H9 (cell line): ENCODE measurements at regions not wholly inside any gene's neighbourhood (a gene's known extent, or its start where the extent isn't known, plus 50 kb on each side); places are given as distances from the start of the nearest gene placed in this dataset.

Experiments
- DNase-seq: peaks from one replicate; pipeline ENCODE4 v3.0.0-alpha.2; 2017
- H2AFZ ChIP-seq: one replicate; pipeline ENCODE4 v1.6.1; 2013; ENCODE audit warnings: mild to moderate bottlenecking, low read length, control low read depth, moderate library complexity
- H2AK5ac ChIP-seq: 2 replicates; pipeline ENCODE4 v1.6.1; 2013; ENCODE audit warnings: low read length, control low read depth, mixed read lengths; ENCODE audit not compliant: insufficient read length
- H2BK120ac ChIP-seq: one replicate; pipeline ENCODE4 v1.6.1; 2013; ENCODE audit warnings: low read depth, mild to moderate bottlenecking, low read length, control low read depth, inconsistent platforms; ENCODE audit not compliant: poor library complexity, severe bottlenecking
- H2BK12ac ChIP-seq: 2 replicates; pipeline ENCODE4 v1.6.1; 2013; ENCODE audit warnings: low read length, control low read depth, mixed read lengths, low read depth; ENCODE audit not compliant: insufficient read length
- H2BK15ac ChIP-seq: 2 replicates; pipeline ENCODE4 v1.6.1; 2013; ENCODE audit warnings: low read depth, low read length, control low read depth
- H2BK20ac ChIP-seq: one replicate; pipeline ENCODE4 v1.6.1; 2013; ENCODE audit warnings: low read depth, mild to moderate bottlenecking, low read length, control low read depth, inconsistent platforms; ENCODE audit not compliant: poor library complexity, severe bottlenecking
- H2BK5ac ChIP-seq: 2 replicates; pipeline ENCODE4 v1.6.1; 2013; ENCODE audit warnings: low read length, control low read depth, mixed read lengths; ENCODE audit not compliant: insufficient read length
- H3K14ac ChIP-seq: 2 replicates; pipeline ENCODE4 v1.6.1; 2013; ENCODE audit warnings: low read length, control low read depth; ENCODE audit not compliant: insufficient read depth
- H3K18ac ChIP-seq: 2 replicates; pipeline ENCODE4 v1.6.1; 2013; ENCODE audit warnings: low read depth, mild to moderate bottlenecking, mixed read lengths, low read length, control low read depth; ENCODE audit not compliant: insufficient read length
- H3K23ac ChIP-seq: 2 replicates; pipeline ENCODE4 v1.6.1; 2013; ENCODE audit warnings: low read length, control low read depth, mixed read lengths, low read depth; ENCODE audit not compliant: insufficient read length
- H3K23me2 ChIP-seq: 2 replicates; pipeline ENCODE4 v1.6.1; 2013; ENCODE audit warnings: low read depth, mild to moderate bottlenecking, mixed read lengths, low read length, control low read depth; ENCODE audit not compliant: insufficient read length, poor library complexity, severe bottlenecking
- H3K27ac ChIP-seq: 2 replicates; pipeline ENCODE4 v1.5.1; 2013; ENCODE audit warnings: low read length, control low read depth, mixed read lengths, low read depth; ENCODE audit not compliant: insufficient read length
- H3K27me3 ChIP-seq: 2 replicates; pipeline ENCODE4 v1.6.1; 2013; ENCODE audit warnings: low read length, control low read depth, inconsistent platforms; ENCODE audit not compliant: insufficient read depth
- H3K4ac ChIP-seq: 2 replicates; pipeline ENCODE4 v1.6.1; 2013; ENCODE audit warnings: low read depth, mild to moderate bottlenecking, control low read depth, inconsistent platforms, low read length, moderate library complexity
- H3K4me1 ChIP-seq: 2 replicates; pipeline ENCODE4 v1.6.1; 2013; ENCODE audit warnings: low read length, control low read depth, inconsistent platforms; ENCODE audit not compliant: insufficient read depth
- H3K4me2 ChIP-seq: 2 replicates; pipeline ENCODE4 v1.6.1; 2013; ENCODE audit warnings: low read length, control low read depth, mixed read lengths; ENCODE audit not compliant: insufficient read length, insufficient read depth
- H3K56ac ChIP-seq: 2 replicates; pipeline ENCODE4 v1.6.1; 2013; ENCODE audit warnings: low read depth, mild to moderate bottlenecking, mixed read lengths, low read length, control low read depth; ENCODE audit not compliant: insufficient read length
- H3K79me1 ChIP-seq: 2 replicates; pipeline ENCODE4 v1.6.1; 2013; ENCODE audit warnings: low read depth, mild to moderate bottlenecking, moderate library complexity, low read length, control low read depth, inconsistent platforms; ENCODE audit not compliant: insufficient read depth, poor library complexity, severe bottlenecking
- H3K79me2 ChIP-seq: 2 replicates; pipeline ENCODE4 v1.6.1; 2013; ENCODE audit warnings: low read length, control low read depth, inconsistent platforms; ENCODE audit not compliant: insufficient read depth
- H3K9ac ChIP-seq: 2 replicates; pipeline ENCODE4 v1.6.1; 2013; ENCODE audit warnings: low read length, control low read depth, mixed read lengths; ENCODE audit not compliant: insufficient read length; ENCODE audit errors: extremely low read depth
- H3K9me3 ChIP-seq: one replicate; pipeline ENCODE4 v1.6.1; 2013; ENCODE audit warnings: low read depth, low read length, inconsistent platforms; ENCODE audit not compliant: control insufficient read depth
- H3T11ph ChIP-seq: one replicate; pipeline ENCODE4 v1.6.1; 2013; ENCODE audit warnings: mild to moderate bottlenecking, low read length, control low read depth, inconsistent platforms
- H4K20me1 ChIP-seq: one replicate; pipeline ENCODE4 v1.6.1; 2013; ENCODE audit not compliant: control insufficient read depth, insufficient read length, insufficient read depth
- H4K5ac ChIP-seq: 2 replicates; pipeline ENCODE4 v1.6.1; 2013; ENCODE audit warnings: low read depth, mild to moderate bottlenecking, mixed read lengths, low read length, control low read depth; ENCODE audit not compliant: insufficient read length
- H4K8ac ChIP-seq: replicated peaks from 2 replicates; pipeline ENCODE4 v1.6.1; 2013; ENCODE audit warnings: low read length, control low read depth, mixed read lengths, low read depth; ENCODE audit not compliant: insufficient read length
- H4K91ac ChIP-seq: 2 replicates; pipeline ENCODE4 v1.6.1; 2013; ENCODE audit warnings: low read depth, mild to moderate bottlenecking, moderate library complexity, mixed read lengths, low read length, control low read depth; ENCODE audit not compliant: insufficient read length
- H3K27ac Mint-ChIP-seq, 3 experiments: 2 replicates in 2 of 3; 3 replicates in 1 of 3; pipeline ENCODE4 v1.8.0; 2020 to 2021; ENCODE audit warnings: mixed read lengths in 3 of 3, mild to moderate bottlenecking in 1 of 3, moderate library complexity in 1 of 3
- H3K27me3 Mint-ChIP-seq: 2 replicates; pipeline ENCODE4 v1.8.0; 2021; ENCODE audit warnings: low read depth, mild to moderate bottlenecking, moderate library complexity, mixed read lengths
- H3K36me3 Mint-ChIP-seq, 3 experiments: 2 replicates in 2 of 3; 3 replicates in 1 of 3; pipeline ENCODE4 v1.8.0; 2020 to 2021; ENCODE audit warnings: low read depth in 3 of 3, mixed read lengths in 3 of 3; ENCODE audit not compliant: insufficient read depth in 1 of 3
- H3K4me1 Mint-ChIP-seq, 2 experiments: 2 replicates each; pipeline ENCODE4 v1.8.0; 2020; ENCODE audit warnings: mixed read lengths in 2 of 2
- H3K4me3 Mint-ChIP-seq, 2 experiments: 2 replicates in 1 of 2; 3 replicates in 1 of 2; pipeline ENCODE4 v1.8.0; 2020 to 2021; ENCODE audit warnings: mild to moderate bottlenecking in 2 of 2, mixed read lengths in 2 of 2, moderate library complexity in 1 of 2
- H3K9me3 Mint-ChIP-seq, 2 experiments: 2 replicates in 1 of 2; 3 replicates in 1 of 2; pipeline ENCODE4 v1.8.0; 2020; ENCODE audit warnings: mild to moderate bottlenecking in 2 of 2, mixed read lengths in 2 of 2, moderate library complexity in 1 of 2
- CTCF ChIP-seq: fragments of 200-600 bp; sonication (generic); conservative IDR thresholded peaks from 3 replicates; pipeline ENCODE4 v1.8.0; 2021; ENCODE audit warnings: antibody characterized with exemption, mild to moderate bottlenecking
- WGBS: extraction: QIAGEN DNeasy Blood & Tissue Kit; methylation state at CpG from one replicate; pipeline ENCODE4 v1.1.7; 2013; ENCODE audit warnings: missing lambda C conversion rate, low lambda C conversion rate, mixed read lengths; ENCODE audit not compliant: insufficient read length; ENCODE audit errors: extremely low coverage; 5-methylcytosine and 5-hydroxymethylcytosine counted together

GRCh38 chr5:96228408-96228807 lies 204.6 kb downstream of the PCSK1 start:
- no peaks in the 10 kb centered on the region for H3K4me1 Mint-ChIP-seq
- no peak overlapping the region for H2BK15ac ChIP-seq
- H4K91ac ChIP-seq, result no peak overlapping the region
- H3K4me3 Mint-ChIP-seq, result no peak overlapping the region
- no peak overlapping the region for H3K27ac ChIP-seq
- H3K4ac ChIP-seq, result no peak overlapping the region
- H2BK5ac ChIP-seq, result no peak overlapping the region
- no peak overlapping the region for H3K4me2 ChIP-seq
- no peaks in the 10 kb centered on the region for H3K9me3 ChIP-seq
- no peak overlapping the region for H3K9ac ChIP-seq
- 0 out of 5 replicates have a peak, but pooled peaks cover 0 to 2% of the 10 kb centered on the region in 2 experiments for H3K9me3 Mint-ChIP-seq
- H3K79me1 ChIP-seq, result no peaks in the 10 kb centered on the region
- H2BK120ac ChIP-seq, result no peak overlapping the region
- no peaks in the 10 kb centered on the region for H3K4me1 ChIP-seq
- no peaks in the 10 kb centered on the region for H3K36me3 Mint-ChIP-seq
- H2BK20ac ChIP-seq, result no peak overlapping the region
- no peaks in the 10 kb centered on the region for H3K79me2 ChIP-seq
- H3K23me2 ChIP-seq, result no peaks in the 10 kb centered on the region
- H2AK5ac ChIP-seq, result no peak overlapping the region
- H2BK12ac ChIP-seq, result no peak overlapping the region
- H3K18ac ChIP-seq, result no peak overlapping the region
- H4K8ac ChIP-seq, result no peak overlapping the region
- TF ChIP-seq CTCF, result no peak
- no peak overlapping the region for H3K56ac ChIP-seq
- no peak overlapping the region for H3K27ac Mint-ChIP-seq
- H3K27me3 Mint-ChIP-seq, result no peaks in the 10 kb centered on the region
- H2AFZ ChIP-seq, result no peak overlapping the region
- no peak overlapping the region for H3K14ac ChIP-seq
- no peak for DNase-seq
- no CpG with 5 or more reads among the region's 3 CpGs for WGBS
- H3K27me3 ChIP-seq, result no peaks in the 10 kb centered on the region
- no peak overlapping the region for H4K5ac ChIP-seq
- H3K23ac ChIP-seq, result no peak overlapping the region
- H4K20me1 ChIP-seq, result no peaks in the 10 kb centered on the region
- no peak overlapping the region for H3T11ph ChIP-seq
